Mesendoderm (in vitro differentiated cells): ENCODE measurements at regions not wholly inside any gene's neighbourhood (a gene's known extent, or its start where the extent isn't known, plus 50 kb on each side); places are given as distances from the start of the nearest gene placed in this dataset.

Source experiments
- DNase-seq: peaks from one replicate; pipeline ENCODE4 v3.0.0; 2013
- H2AK5ac ChIP-seq: 2 replicates; pipeline ENCODE4 v1.6.1; 2013; ENCODE audit warnings: low read length, inconsistent platforms
- H2BK120ac ChIP-seq: 2 replicates; pipeline ENCODE4 v1.6.1; 2013; ENCODE audit warnings: low read depth, mild to moderate bottlenecking, low read length, moderate library complexity, mixed read lengths
- H2BK15ac ChIP-seq: replicated peaks from 2 replicates; pipeline ENCODE4 v1.6.1; 2013; ENCODE audit warnings: low read depth, mild to moderate bottlenecking, moderate library complexity
- H2BK5ac ChIP-seq: 2 replicates; pipeline ENCODE4 v1.6.1; 2013; ENCODE audit warnings: low read length, inconsistent platforms
- H3K18ac ChIP-seq: 2 replicates; pipeline ENCODE4 v1.6.1; 2013; ENCODE audit warnings: mild to moderate bottlenecking, low read length, mixed read lengths
- H3K23ac ChIP-seq: one replicate; pipeline ENCODE4 v1.6.1; 2013; ENCODE audit warnings: low read length
- H3K27ac ChIP-seq: 2 replicates; pipeline ENCODE4 v1.5.1; 2013; ENCODE audit warnings: low read depth, mild to moderate bottlenecking, inconsistent platforms, low read length, moderate library complexity
- H3K27me3 ChIP-seq: 2 replicates; pipeline ENCODE4 v1.6.1; 2013; ENCODE audit warnings: low read length, control low read depth, mild to moderate bottlenecking, inconsistent platforms; ENCODE audit not compliant: insufficient read depth, poor library complexity
- H3K36me3 ChIP-seq: 2 replicates; pipeline ENCODE4 v1.6.1; 2013; ENCODE audit warnings: low read length, inconsistent platforms; ENCODE audit not compliant: control insufficient read depth, insufficient read depth
- H3K4ac ChIP-seq: one replicate; pipeline ENCODE4 v1.6.1; 2013; ENCODE audit warnings: low read depth, mild to moderate bottlenecking, low read length, moderate library complexity
- H3K4me1 ChIP-seq: 2 replicates; pipeline ENCODE4 v1.6.1; 2013; ENCODE audit warnings: low read depth, low read length, inconsistent platforms; ENCODE audit not compliant: control insufficient read depth
- H3K4me2 ChIP-seq: 2 replicates; pipeline ENCODE4 v1.6.1; 2013; ENCODE audit warnings: low read length
- H3K4me3 ChIP-seq: 2 replicates; pipeline ENCODE4 v1.5.1; 2013; ENCODE audit warnings: mild to moderate bottlenecking, low read length
- H3K56ac ChIP-seq: one replicate; pipeline ENCODE4 v1.6.1; 2013; ENCODE audit warnings: low read length
- H3K79me1 ChIP-seq: 2 replicates; pipeline ENCODE4 v1.6.1; 2013; ENCODE audit warnings: low read length, inconsistent platforms
- H3K79me2 ChIP-seq: 2 replicates; pipeline ENCODE4 v1.6.1; 2013; ENCODE audit warnings: mild to moderate bottlenecking, low read length; ENCODE audit not compliant: control insufficient read depth, insufficient read depth
- H3K9ac ChIP-seq: 2 replicates; pipeline ENCODE4 v1.6.1; 2013; ENCODE audit warnings: low read length, inconsistent platforms
- H4K5ac ChIP-seq: one replicate; pipeline ENCODE4 v1.6.1; 2013; ENCODE audit warnings: low read length
- H4K8ac ChIP-seq: one replicate; pipeline ENCODE4 v1.6.1; 2013; ENCODE audit warnings: low read depth, mild to moderate bottlenecking, control low read depth, low read length, moderate library complexity
- WGBS: extraction: QIAGEN DNeasy Blood & Tissue Kit; methylation state at CpG from one replicate; pipeline ENCODE4 v1.1.7; 2013; ENCODE audit warnings: low lambda C conversion rate, missing lambda C conversion rate; ENCODE audit not compliant: insufficient coverage; ENCODE audit errors: extremely low coverage; 5-methylcytosine and 5-hydroxymethylcytosine counted together

DNA sequence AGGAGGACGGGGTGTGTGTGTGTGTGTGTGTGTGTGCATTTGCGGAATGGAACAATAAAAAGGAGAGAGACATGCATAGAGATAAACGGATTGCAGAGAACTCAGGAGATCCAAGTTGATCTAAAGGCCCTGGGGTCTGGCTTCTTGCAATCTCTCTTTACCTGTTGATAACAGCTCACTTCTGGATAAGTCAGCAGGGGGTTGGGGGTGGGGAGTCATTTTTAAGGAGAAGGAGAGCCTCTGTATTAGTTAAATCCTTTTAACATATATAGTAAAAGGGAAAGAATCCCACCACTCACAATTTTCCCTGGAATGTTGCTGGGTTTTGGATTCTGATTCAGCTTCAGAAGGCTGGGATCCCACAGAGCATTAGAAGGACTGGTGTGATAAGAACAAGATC is 87.5 kb upstream of the MITF start:
- WGBS, result no CpG with 5 or more reads among the region's 3 CpGs
- H3K79me1 ChIP-seq, result no peaks in the 10 kb centered on the region
- H2AK5ac ChIP-seq, result no peak overlapping the region
- H4K8ac ChIP-seq, result no peak overlapping the region
- no peak overlapping the region for H3K4me2 ChIP-seq
- no peaks in the 10 kb centered on the region for H3K36me3 ChIP-seq
- no peak overlapping the region for H3K23ac ChIP-seq
- no peak overlapping the region for H3K4me3 ChIP-seq
- H3K27ac ChIP-seq, result no peak overlapping the region
- no peak overlapping the region for H3K56ac ChIP-seq
- no peak overlapping the region for H3K9ac ChIP-seq
- no peak overlapping the region for H2BK120ac ChIP-seq
- no peak overlapping the region for H3K4ac ChIP-seq
- H2BK5ac ChIP-seq, result no peak overlapping the region
- H2BK15ac ChIP-seq, result no peak overlapping the region
- H3K18ac ChIP-seq, result no peak overlapping the region
- DNase-seq, result peak; percentile 65
- H3K27me3 ChIP-seq, result no peaks in the 10 kb centered on the region
- no peaks in the 10 kb centered on the region for H3K79me2 ChIP-seq
- H3K4me1 ChIP-seq, result no peaks in the 10 kb centered on the region
- no peak overlapping the region for H4K5ac ChIP-seq

DNA sequence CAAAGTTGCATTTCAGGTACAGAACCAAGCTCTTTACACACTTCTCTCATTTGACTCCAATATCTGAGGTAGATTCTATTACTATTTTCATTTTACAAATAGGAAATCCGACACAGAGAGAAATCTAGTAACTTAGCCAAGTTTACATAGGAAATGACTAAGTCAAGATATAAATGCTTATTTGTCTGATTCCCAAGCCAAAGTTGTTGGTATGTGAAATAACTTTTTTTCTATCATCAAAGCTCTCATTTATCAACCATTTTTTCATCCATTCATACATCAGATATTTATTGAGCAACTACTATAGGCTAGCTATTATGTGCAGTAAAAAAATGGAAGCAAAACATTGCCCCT is 89.2 kb upstream of the MITF start:
- no peak overlapping the region for H3K4ac ChIP-seq
- H3K23ac ChIP-seq, result no peak overlapping the region
- no peak overlapping the region for H2BK15ac ChIP-seq
- no peak overlapping the region for H2AK5ac ChIP-seq
- no peak overlapping the region for H2BK120ac ChIP-seq
- H3K36me3 ChIP-seq, result no peaks in the 10 kb centered on the region
- DNase-seq, result no peak
- no peak overlapping the region for H4K5ac ChIP-seq
- H3K18ac ChIP-seq, result no peak overlapping the region
- no peak overlapping the region for H3K4me3 ChIP-seq
- H3K4me1 ChIP-seq, result no peaks in the 10 kb centered on the region
- no peak overlapping the region for H3K4me2 ChIP-seq
- WGBS, result no CpG with 5 or more reads among the region's 1 CpG
- H3K9ac ChIP-seq, result no peak overlapping the region
- H3K27me3 ChIP-seq, result no peaks in the 10 kb centered on the region
- H4K8ac ChIP-seq, result no peak overlapping the region
- H3K56ac ChIP-seq, result no peak overlapping the region
- no peaks in the 10 kb centered on the region for H3K79me2 ChIP-seq
- no peak overlapping the region for H2BK5ac ChIP-seq
- H3K27ac ChIP-seq, result no peak overlapping the region
- H3K79me1 ChIP-seq, result no peaks in the 10 kb centered on the region

GRCh38 chr3:69649120-69650065 is 89.9 kb upstream of the MITF start:
- Histone ChIP-seq H3K4ac (no peak overlapping the region), H2BK5ac (no peak overlapping the region), H3K18ac (no peak overlapping the region), H2BK120ac (no peak overlapping the region), H3K56ac (no peak overlapping the region), H4K8ac (no peak overlapping the region), H3K4me3 (no peak overlapping the region), H4K5ac (no peak overlapping the region), H3K36me3 (no peaks in the 10 kb centered on the region), H3K27me3 (no peaks in the 10 kb centered on the region), H3K4me1 (no peaks in the 10 kb centered on the region), H3K23ac (no peak overlapping the region), H3K79me1 (no peaks in the 10 kb centered on the region), H3K9ac (no peak overlapping the region), H2AK5ac (no peak overlapping the region), H3K79me2 (no peaks in the 10 kb centered on the region), H2BK15ac (no peak overlapping the region), H3K4me2 (no peak overlapping the region), H3K27ac (no peak overlapping the region)
- WGBS, result no CpG with 5 or more reads among the region's 7 CpGs
- DNase-seq, result peak; percentile 10

DNA sequence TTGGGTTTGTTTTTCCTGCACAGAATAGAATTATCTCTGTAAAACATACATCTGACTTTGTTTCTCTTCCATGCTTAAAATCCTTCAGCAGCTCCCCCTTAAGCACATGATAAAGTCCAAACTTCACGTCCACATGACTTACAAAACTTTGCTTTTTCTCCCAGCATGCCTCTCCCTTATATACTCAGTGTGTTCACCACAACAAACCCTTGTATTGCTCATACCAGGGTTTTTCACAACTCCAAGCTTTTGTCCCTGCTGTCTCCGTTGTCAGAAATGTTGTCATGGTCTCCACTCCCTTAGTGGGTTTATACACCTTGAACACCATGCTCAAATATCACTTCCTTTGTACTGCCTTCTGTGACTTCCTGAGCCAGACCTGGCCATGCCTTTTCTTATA is 91.1 kb upstream of the MITF start:
- H3K4me3 ChIP-seq, result no peak overlapping the region
- H3K27ac ChIP-seq, result no peak overlapping the region
- no peaks in the 10 kb centered on the region for H3K27me3 ChIP-seq
- no peak overlapping the region for H3K9ac ChIP-seq
- no peak overlapping the region for H2BK120ac ChIP-seq
- H3K4ac ChIP-seq, result no peak overlapping the region
- H4K8ac ChIP-seq, result no peak overlapping the region
- WGBS, result no CpG with 5 or more reads among the region's 2 CpGs
- no peaks in the 10 kb centered on the region for H3K4me1 ChIP-seq
- H3K79me2 ChIP-seq, result no peaks in the 10 kb centered on the region
- H2AK5ac ChIP-seq, result no peak overlapping the region
- no peak for DNase-seq
- no peak overlapping the region for H4K5ac ChIP-seq
- H3K56ac ChIP-seq, result no peak overlapping the region
- H3K4me2 ChIP-seq, result no peak overlapping the region
- H3K23ac ChIP-seq, result no peak overlapping the region
- H2BK15ac ChIP-seq, result no peak overlapping the region
- no peaks in the 10 kb centered on the region for H3K79me1 ChIP-seq
- no peak overlapping the region for H2BK5ac ChIP-seq
- no peak overlapping the region for H3K18ac ChIP-seq
- H3K36me3 ChIP-seq, result no peaks in the 10 kb centered on the region

DNA sequence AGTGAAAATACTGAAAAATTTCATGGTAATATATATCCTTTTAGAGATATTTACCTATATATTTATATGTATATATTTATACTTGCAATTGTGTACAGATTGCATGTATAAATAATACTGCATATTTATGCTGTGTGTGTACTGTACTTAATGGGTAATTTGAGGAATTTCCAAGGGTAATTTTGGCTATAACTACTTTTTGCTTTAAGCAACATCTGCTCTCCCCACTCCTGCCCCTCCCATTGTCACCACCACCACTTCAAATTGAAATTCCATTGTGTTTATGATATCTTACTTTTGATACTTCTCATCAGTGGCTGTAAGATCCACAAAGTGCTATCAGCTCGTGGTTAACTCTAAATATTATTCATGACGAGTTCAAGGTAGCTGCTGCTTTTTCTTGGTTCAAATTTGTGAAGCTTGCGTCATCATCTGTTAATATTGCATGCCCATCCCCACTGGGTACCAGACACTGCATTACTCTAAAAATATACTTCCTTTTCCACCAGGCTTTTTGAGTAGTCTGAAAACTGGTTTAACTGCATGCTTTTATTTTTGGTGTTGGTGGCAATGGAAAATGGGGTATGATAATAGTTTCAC is 91.7 kb upstream of the MITF start:
- no peak overlapping the region for H3K27ac ChIP-seq
- no peak overlapping the region for H4K8ac ChIP-seq
- no peak overlapping the region for H4K5ac ChIP-seq
- H2BK120ac ChIP-seq, result no peak overlapping the region
- H3K79me1 ChIP-seq, result no peaks in the 10 kb centered on the region
- H3K4me3 ChIP-seq, result no peak overlapping the region
- H2AK5ac ChIP-seq, result no peak overlapping the region
- no peak overlapping the region for H2BK5ac ChIP-seq
- no peak overlapping the region for H2BK15ac ChIP-seq
- H3K4me2 ChIP-seq, result no peak overlapping the region
- H3K23ac ChIP-seq, result no peak overlapping the region
- no peaks in the 10 kb centered on the region for H3K79me2 ChIP-seq
- no peaks in the 10 kb centered on the region for H3K4me1 ChIP-seq
- H3K4ac ChIP-seq, result no peak overlapping the region
- no peaks in the 10 kb centered on the region for H3K27me3 ChIP-seq
- H3K9ac ChIP-seq, result no peak overlapping the region
- H3K56ac ChIP-seq, result no peak overlapping the region
- no peak for DNase-seq
- no CpG with 5 or more reads among the region's 3 CpGs for WGBS
- no peak overlapping the region for H3K18ac ChIP-seq
- H3K36me3 ChIP-seq, result no peaks in the 10 kb centered on the region
